HCT116 (cell line): ENCODE measurements at regions not wholly inside any gene's neighbourhood (a gene's known extent, or its start where the extent isn't known, plus 50 kb on each side); places are given as distances from the start of the nearest gene placed in this dataset.

ENCODE experiments used
- ATAC-seq: fragments of 200-7000 bp; cut with Tn5 transposase; 2 replicates; pipeline ENCODE4 v1.9.1; 2020; ENCODE audit warnings: mild to moderate bottlenecking, moderate library complexity
- BruUV-seq: library from RNA; stranded (reverse); fragments of 400-500 nt; replicated peaks from 2 replicates; lab custom pipeline; 2021; lab: Mats Ljungman, UMichigan
- CTCF ChIA-PET: fragments of 300-600 bp; sonication (Branson Sonifier 250); formaldehyde crosslinking; loops from one replicate; lab custom pipeline; 2021; ENCODE audit warnings: antibody characterized with exemption; lab: Charles Lee
- POLR2A ChIA-PET: fragments of 300-600, 350-600 bp; sonication (Branson Sonifier 250); formaldehyde crosslinking; loops from one replicate; lab custom pipeline; 2021; ENCODE audit warnings: antibody characterized with exemption; lab: Charles Lee
- RAD21 ChIA-PET, 2 experiments: fragments of 300-600 bp; sonication (Branson Sonifier 250); formaldehyde crosslinking; loops; one replicate each; lab custom pipeline; 2023; ENCODE audit warnings: low total read pairs in 2 of 2; ENCODE audit not compliant: uncharacterized antibody in 2 of 2, unreplicated experiment in 2 of 2, low non-redundant PET in 1 of 2; lab: Charles Lee
- DNase-seq: peaks from one replicate; pipeline ENCODE4 v3.0.0-alpha.2; 2010; ENCODE audit warnings: low read depth, low spot score
- H2AFZ ChIP-seq: fragments of 200-600 bp; shearing (Covaris generic), sonication (generic); 2 replicates; pipeline ENCODE4 v1.6.1; 2017; ENCODE audit warnings: low read depth, mixed run types, mixed read lengths, antibody characterized with exemption, low read length; ENCODE audit not compliant: poor library complexity, severe bottlenecking
- H3K27ac ChIP-seq: 2 replicates; pipeline ENCODE4 v1.5.1; 2012; ENCODE audit warnings: low read depth, low read length
- H3K27me3 ChIP-seq: fragments of 200-600 bp; sonication (generic); 2 replicates; pipeline ENCODE4 v1.6.1; 2016; ENCODE audit warnings: mixed run types, low read length, mixed read lengths; ENCODE audit not compliant: insufficient read depth
- H3K36me3 ChIP-seq, 2 experiments: fragments of 200-500 bp in 1 of 2; fragments of 200-600 bp in 1 of 2; sonication (Bioruptor generic) in 1 of 2; sonication (generic) in 1 of 2; 2 replicates each; pipeline versions ENCODE4 v1.5.1 to v1.6.1; 2014 to 2016; ENCODE audit warnings: low read length in 2 of 2, inconsistent platforms in 1 of 2, mixed read lengths in 1 of 2, mixed run types in 1 of 2; ENCODE audit not compliant: insufficient read depth in 2 of 2, control insufficient read depth in 1 of 2
- H3K4me1 ChIP-seq, 2 experiments: fragments of 200-600 bp in 1 of 2; sonication (generic) in 1 of 2; 2 replicates each; pipeline versions ENCODE4 v1.5.1 to v1.6.1; 2012 to 2017; ENCODE audit warnings: low read length in 2 of 2, inconsistent platforms in 1 of 2, mild to moderate bottlenecking in 1 of 2, mixed read lengths in 1 of 2, mixed run types in 1 of 2, moderate library complexity in 1 of 2; ENCODE audit not compliant: insufficient read depth in 2 of 2, control insufficient read depth in 1 of 2
- H3K4me2 ChIP-seq: fragments of 200-600 bp; sonication (generic); 2 replicates; pipeline ENCODE4 v1.6.1; 2017; ENCODE audit warnings: mixed run types, low read length, mixed read lengths
- H3K4me3 ChIP-seq, 2 experiments: fragments of 200-600 bp in 1 of 2; sonication (generic) in 1 of 2; replicated peaks in 1 of 2; 2 replicates each; pipeline ENCODE4 v1.5.1; 2011 to 2016; ENCODE audit warnings: low read length in 2 of 2, control low read depth in 1 of 2, low read depth in 1 of 2, mild to moderate bottlenecking in 1 of 2, mixed read lengths in 1 of 2, mixed run types in 1 of 2
- H3K79me2 ChIP-seq: fragments of 200-600 bp; sonication (generic); 2 replicates; pipeline ENCODE4 v1.6.1; 2017; ENCODE audit warnings: mild to moderate bottlenecking, mixed run types, low read length, moderate library complexity, mixed read lengths; ENCODE audit not compliant: insufficient read depth
- H3K9ac ChIP-seq: fragments of 200-600 bp; sonication (generic); 2 replicates; pipeline ENCODE4 v1.6.1; 2016; ENCODE audit warnings: low read length, mixed read lengths
- H3K9me2 ChIP-seq: fragments of 200-600 bp; sonication (generic), shearing (Covaris generic); 2 replicates; pipeline ENCODE4 v1.6.1; 2017; ENCODE audit warnings: mixed run types, mild to moderate bottlenecking, moderate library complexity; ENCODE audit not compliant: insufficient read depth
- H3K9me3 ChIP-seq, 2 experiments: fragments of 200-500 bp in 1 of 2; fragments of 200-600 bp in 1 of 2; sonication (Bioruptor generic) in 1 of 2; sonication (generic) in 1 of 2; 2 replicates each; pipeline ENCODE4 v1.6.1; 2014 to 2017; ENCODE audit warnings: low read length in 2 of 2, mixed read lengths in 2 of 2, inconsistent platforms in 1 of 2, low read depth in 1 of 2, mild to moderate bottlenecking in 1 of 2, mixed run types in 1 of 2, moderate library complexity in 1 of 2; ENCODE audit not compliant: control insufficient read depth in 1 of 2, insufficient read depth in 1 of 2
- H4K20me1 ChIP-seq: fragments of 200-600 bp; sonication (generic), shearing (Covaris generic); 2 replicates; pipeline ENCODE4 v1.6.1; 2017; ENCODE audit warnings: mixed run types, mild to moderate bottlenecking, moderate library complexity; ENCODE audit not compliant: insufficient read depth
- ATF3 ChIP-seq: IDR thresholded peaks from 2 replicates; pipeline ENCODE4 v1.6.1; 2012
- CBX3 ChIP-seq: IDR thresholded peaks from 2 replicates; pipeline ENCODE4 v1.6.1; 2012; ENCODE audit warnings: low read depth
- CTCF ChIP-seq, 3 experiments: fragments of 200-600 bp in 1 of 3; sonication (generic) in 1 of 3; IDR thresholded peaks in 2 of 3; conservative IDR thresholded peaks in 1 of 3; 2 replicates each; pipeline ENCODE4 v1.5.1; 2012 to 2017; ENCODE audit warnings: low read depth in 2 of 3, low read length in 2 of 3, antibody characterized with exemption in 1 of 3, borderline replicate concordance in 1 of 3, control low read depth in 1 of 3, mild to moderate bottlenecking in 1 of 3, mixed read lengths in 1 of 3, mixed run types in 1 of 3, moderate library complexity in 1 of 3; ENCODE audit not compliant: insufficient read depth in 1 of 3
- EGR1 ChIP-seq: IDR thresholded peaks from 2 replicates; pipeline ENCODE4 v1.6.1; 2012; ENCODE audit warnings: low read depth
- EZH2 ChIP-seq: fragments of 200-600 bp; sonication (generic); IDR thresholded peaks from 2 replicates; pipeline ENCODE4 v1.6.1; 2017; ENCODE audit warnings: antibody characterized with exemption, mixed run types
- EZH2phosphoT487 ChIP-seq: fragments of 200-600 bp; IDR thresholded peaks from 2 replicates; pipeline ENCODE4 v1.6.1; 2018; ENCODE audit warnings: antibody characterized with exemption, borderline replicate concordance
- JUND ChIP-seq: IDR thresholded peaks from 2 replicates; pipeline ENCODE4 v1.6.1; 2012
- MAX ChIP-seq: IDR thresholded peaks from 2 replicates; pipeline ENCODE4 v1.6.1; 2012
- POLR2A ChIP-seq: IDR thresholded peaks from 2 replicates; pipeline ENCODE4 v1.7.0; 2011; ENCODE audit warnings: borderline replicate concordance; ENCODE audit not compliant: insufficient read depth, insufficient read length; ENCODE audit errors: extremely low read depth
- RAD21 ChIP-seq: IDR thresholded peaks from 2 replicates; pipeline ENCODE4 v1.6.1; 2012; ENCODE audit warnings: low read depth, mild to moderate bottlenecking
- REST ChIP-seq: IDR thresholded peaks from 2 replicates; pipeline ENCODE4 v1.6.1; 2012; ENCODE audit warnings: low read depth
- SIN3A ChIP-seq: IDR thresholded peaks from 2 replicates; pipeline ENCODE4 v1.6.1; 2012; ENCODE audit warnings: low read depth
- SP1 ChIP-seq: IDR thresholded peaks from 2 replicates; pipeline ENCODE4 v1.6.1; 2012; ENCODE audit warnings: low read depth
- SRF ChIP-seq: IDR thresholded peaks from 2 replicates; pipeline ENCODE4 v1.6.1; 2012; ENCODE audit warnings: low read depth
- TCF7L2 ChIP-seq: IDR thresholded peaks from 2 replicates; pipeline ENCODE4 v1.7.0; 2011; ENCODE audit warnings: borderline replicate concordance, inconsistent platforms; ENCODE audit not compliant: insufficient read depth, insufficient read length; ENCODE audit errors: extremely low read depth
- YY1 ChIP-seq: IDR thresholded peaks from 2 replicates; pipeline ENCODE4 v1.6.1; 2011; ENCODE audit warnings: low read length, low read depth, moderate library complexity, mild to moderate bottlenecking; ENCODE audit not compliant: insufficient replicate concordance; ENCODE audit errors: extremely low read depth
- ZFX ChIP-seq: fragments of 450-650 bp; IDR thresholded peaks from 2 replicates; pipeline ENCODE4 v1.6.1; 2017
- ZNF274 ChIP-seq: fragments of 200-500 bp; sonication (Bioruptor generic); IDR thresholded peaks from 2 replicates; pipeline ENCODE4 v1.6.1; 2014; ENCODE audit warnings: mild to moderate bottlenecking, low read depth, low read length, inconsistent platforms
- intact Hi-C: fragments of 100-400 bp; cut with micrococcal nuclease; formaldehyde crosslinking; loops from 2 replicates; pipeline ENCODE4 v1.10.0; 2022

- BruUV-seq, result no TSS peak
- no peaks in the 10 kb centered on the region for H3K4me1 ChIP-seq
- H4K20me1 ChIP-seq, result no peaks in the 10 kb centered on the region
- H3K79me2 ChIP-seq, result no peaks in the 10 kb centered on the region
- TF ChIP-seq SRF (no peak), EZH2phosphoT487 (no peak), RAD21 (no peak), ZNF274 (no peak), EZH2 (no peak), ZFX (no peak), SP1 (no peak), ATF3 (no peak), JUND (no peak), SIN3A (no peak), MAX (no peak), REST (no peak), TCF7L2 (no peak), EGR1 (no peak), CBX3 (no peak), POLR2A (no peak), YY1 (no peak), CTCF (IDR thresholded peaks at IDR 0.05 in 2 of 3, conservative IDR thresholded peaks at IDR 0.05 in 1 of 3; ENCODE audit: borderline replicate concordance in 1 of 3, insufficient read depth in 1 of 3, low read depth in 2 of 3, low read length in 2 of 3) (no peak)
- H3K9me3 ChIP-seq, result no peaks in the 10 kb centered on the region
- no peak overlapping the region for H3K4me2 ChIP-seq
- no peak overlapping the region for H3K9ac ChIP-seq
- CTCF ChIA-PET, result no interaction called here
- H2AFZ ChIP-seq, result no peak overlapping the region
- no peak for DNase-seq
- no peak overlapping the region for H3K27ac ChIP-seq
- POLR2A ChIA-PET, result no interaction called here
- peaks cover 3% of the 10 kb centered on the region; the same call in 1 of the 2 replicates for H3K27me3 ChIP-seq
- no peak overlapping the region for H3K4me3 ChIP-seq
- ATAC-seq, result no peak
- H3K36me3 ChIP-seq, result no peaks in the 10 kb centered on the region
- H3K9me2 ChIP-seq, result no peaks in the 10 kb centered on the region
- RAD21 ChIA-PET, result no interaction called here
- intact Hi-C loops, result no loop called here
These were observed 96.7 kb upstream of the NKX1-1 start for GRCh38 chr4:1502976-1503375.
